Colonic mucosa (tissue), 4 donors: ENCODE measurements at regions not wholly inside any gene's neighbourhood (a gene's known extent, or its start where the extent isn't known, plus 50 kb on each side); places are given as distances from the start of the nearest gene placed in this dataset.

Source experiments
- DNase-seq: peaks from one replicate; pipeline ENCODE4 v3.0.0-alpha.2; 2020
- H3K27ac ChIP-seq: fragments of 200-600 bp; one replicate; pipeline ENCODE4 v1.8.0; 2021
- H3K27me3 ChIP-seq: fragments of 200-600 bp; one replicate; pipeline ENCODE4 v1.8.0; 2021
- H3K36me3 ChIP-seq: fragments of 200-600 bp; one replicate; pipeline ENCODE4 v1.8.0; 2021
- H3K4me1 ChIP-seq: fragments of 200-600 bp; one replicate; pipeline ENCODE4 v1.8.0; 2021; ENCODE audit warnings: mild to moderate bottlenecking
- H3K4me3 ChIP-seq: fragments of 200-600 bp; one replicate; pipeline ENCODE4 v1.8.0; 2021
- H3K9ac ChIP-seq, 2 donors: one replicate each; pipeline ENCODE4 v1.7.0; 2013; ENCODE audit warnings: control low read depth in 2 of 2, low read depth in 2 of 2, low read length in 2 of 2
- H3K9me3 ChIP-seq: fragments of 200-600 bp; one replicate; pipeline ENCODE4 v1.8.0; 2021
- intact Hi-C: fragments of 100-400 bp; cut with DNase I; formaldehyde crosslinking; loops from one replicate; pipeline ENCODE4 v1.14.1; 2022
- TF ChIP-seq, protein P1 (sequence below): fragments of 200-600 bp; IDR thresholded peaks from one replicate; pipeline ENCODE4 v1.8.0; 2022; ENCODE audit warnings: antibody characterized with exemption, mild to moderate bottlenecking
- donor health status: healthy.
- donor health status: DM: no; HTN: no; CAD: no.
- donor health status: DM: no; HTN: no; CAD: no.

DNA sequence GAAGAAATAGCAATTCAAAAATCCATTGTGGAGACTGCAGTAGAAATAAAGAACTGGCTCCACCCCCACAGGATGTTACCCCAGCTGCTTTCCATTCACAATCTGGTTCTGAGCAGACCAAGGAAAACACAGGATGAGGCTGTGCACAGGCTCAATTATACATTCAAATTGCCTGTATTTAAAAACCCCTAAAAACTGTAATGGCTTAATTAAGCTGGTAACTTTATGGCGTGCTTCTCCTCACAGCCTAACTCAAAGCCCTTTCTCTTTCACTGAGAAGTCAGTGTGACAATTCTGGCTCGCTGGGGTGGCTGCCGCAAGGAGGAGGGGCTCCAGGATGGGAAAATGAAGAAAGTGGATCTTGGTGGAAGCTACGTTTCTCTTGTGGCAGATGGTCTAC is 1191.1 kb downstream of the SORCS1 start:
- no peak overlapping the region for H3K9ac ChIP-seq
- no peaks in the 10 kb centered on the region for H3K4me1 ChIP-seq
- intact Hi-C loops = no loop called here
- H3K9me3 ChIP-seq = no peaks in the 10 kb centered on the region
- no peak overlapping the region for H3K27ac ChIP-seq
- TF ChIP-seq, protein P1, sequence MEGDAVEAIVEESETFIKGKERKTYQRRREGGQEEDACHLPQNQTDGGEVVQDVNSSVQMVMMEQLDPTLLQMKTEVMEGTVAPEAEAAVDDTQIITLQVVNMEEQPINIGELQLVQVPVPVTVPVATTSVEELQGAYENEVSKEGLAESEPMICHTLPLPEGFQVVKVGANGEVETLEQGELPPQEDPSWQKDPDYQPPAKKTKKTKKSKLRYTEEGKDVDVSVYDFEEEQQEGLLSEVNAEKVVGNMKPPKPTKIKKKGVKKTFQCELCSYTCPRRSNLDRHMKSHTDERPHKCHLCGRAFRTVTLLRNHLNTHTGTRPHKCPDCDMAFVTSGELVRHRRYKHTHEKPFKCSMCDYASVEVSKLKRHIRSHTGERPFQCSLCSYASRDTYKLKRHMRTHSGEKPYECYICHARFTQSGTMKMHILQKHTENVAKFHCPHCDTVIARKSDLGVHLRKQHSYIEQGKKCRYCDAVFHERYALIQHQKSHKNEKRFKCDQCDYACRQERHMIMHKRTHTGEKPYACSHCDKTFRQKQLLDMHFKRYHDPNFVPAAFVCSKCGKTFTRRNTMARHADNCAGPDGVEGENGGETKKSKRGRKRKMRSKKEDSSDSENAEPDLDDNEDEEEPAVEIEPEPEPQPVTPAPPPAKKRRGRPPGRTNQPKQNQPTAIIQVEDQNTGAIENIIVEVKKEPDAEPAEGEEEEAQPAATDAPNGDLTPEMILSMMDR = no peak
- H3K36me3 ChIP-seq = no peaks in the 10 kb centered on the region
- DNase-seq = no peak
- no peaks in the 10 kb centered on the region for H3K27me3 ChIP-seq
- no peak overlapping the region for H3K4me3 ChIP-seq

DNA sequence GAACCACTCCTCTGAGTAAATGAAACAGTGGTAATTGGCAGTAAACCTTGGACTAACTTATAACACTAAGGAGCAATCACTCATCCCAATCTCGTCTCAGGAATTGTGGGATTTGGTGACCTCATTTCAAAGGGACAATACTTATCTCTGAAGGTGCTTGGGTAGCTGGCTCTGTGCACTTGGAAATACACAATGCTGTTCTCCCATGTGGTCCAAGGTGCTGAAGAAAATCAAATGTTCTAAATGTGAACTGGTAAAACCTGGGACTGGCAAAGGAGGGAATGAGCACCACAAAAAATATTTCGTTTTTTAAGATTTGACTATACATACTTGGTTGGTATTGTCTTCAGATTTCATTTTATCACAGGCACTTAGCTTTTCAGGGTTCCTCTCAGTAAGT is 1193.0 kb downstream of the SORCS1 start:
- intact Hi-C loops = no loop called here
- Histone ChIP-seq H3K27ac (no peak overlapping the region), H3K9ac (no peak overlapping the region), H3K4me1 (no peaks in the 10 kb centered on the region), H3K36me3 (no peaks in the 10 kb centered on the region), H3K27me3 (no peaks in the 10 kb centered on the region), H3K9me3 (no peaks in the 10 kb centered on the region), H3K4me3 (no peak overlapping the region)
- TF ChIP-seq, protein P1 = no peak
- no peak for DNase-seq

DNA sequence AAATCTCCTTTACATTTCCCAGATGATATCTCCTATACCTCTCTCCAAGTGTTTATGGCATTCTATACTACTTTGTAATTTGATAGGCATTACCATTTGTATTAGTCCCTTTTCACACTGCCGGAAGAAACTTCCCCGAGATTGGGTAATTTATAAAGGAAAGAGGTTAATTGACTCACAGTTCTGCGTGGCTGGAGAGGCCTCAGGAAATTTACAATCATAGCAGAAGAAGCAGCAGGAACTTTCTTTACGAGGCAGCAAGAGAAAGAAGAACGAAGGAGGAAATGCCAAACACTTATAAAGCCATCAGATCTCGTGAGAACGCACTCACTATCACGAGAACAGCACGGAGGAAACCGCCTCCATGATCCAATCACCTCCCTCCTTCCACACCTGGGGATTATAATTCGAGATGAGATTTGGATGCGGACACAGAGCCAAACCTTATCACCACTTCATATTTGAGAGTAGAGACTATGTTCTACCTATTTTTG is 1194.6 kb downstream of the SORCS1 start:
- TF ChIP-seq, protein P1 = no peak
- DNase-seq = no peak
- H3K9ac ChIP-seq = no peak overlapping the region
- H3K36me3 ChIP-seq = no peaks in the 10 kb centered on the region
- intact Hi-C loops = no loop called here
- no peak overlapping the region for H3K4me3 ChIP-seq
- no peaks in the 10 kb centered on the region for H3K4me1 ChIP-seq
- H3K9me3 ChIP-seq = no peaks in the 10 kb centered on the region
- no peaks in the 10 kb centered on the region for H3K27me3 ChIP-seq
- H3K27ac ChIP-seq = no peak overlapping the region

DNA sequence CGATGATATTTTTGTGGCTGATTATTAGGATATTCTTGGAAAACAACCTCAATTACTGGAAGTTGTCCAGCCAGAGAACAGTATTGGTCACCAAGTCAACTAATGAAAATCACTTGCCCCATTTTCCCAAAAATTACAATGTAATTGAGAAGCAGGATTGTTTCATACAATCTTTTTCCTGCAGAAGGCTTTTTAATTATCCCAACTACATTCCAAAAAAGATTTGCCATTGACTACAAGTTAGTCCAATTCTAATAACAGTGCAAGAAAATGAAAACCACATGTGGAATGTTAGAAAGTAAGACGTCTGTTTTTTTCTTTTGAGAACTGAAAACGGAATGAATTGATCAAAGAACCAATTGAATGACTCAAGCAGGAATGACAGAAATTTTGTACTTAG is 1195.8 kb downstream of the SORCS1 start:
- intact Hi-C loops = no loop called here
- H3K4me1 ChIP-seq = no peaks in the 10 kb centered on the region
- no peak overlapping the region for H3K27ac ChIP-seq
- H3K36me3 ChIP-seq = no peaks in the 10 kb centered on the region
- TF ChIP-seq, protein P1 = no peak
- no peaks in the 10 kb centered on the region for H3K9me3 ChIP-seq
- H3K9ac ChIP-seq = no peak overlapping the region
- H3K27me3 ChIP-seq = no peaks in the 10 kb centered on the region
- H3K4me3 ChIP-seq = no peak overlapping the region
- no peak for DNase-seq

DNA sequence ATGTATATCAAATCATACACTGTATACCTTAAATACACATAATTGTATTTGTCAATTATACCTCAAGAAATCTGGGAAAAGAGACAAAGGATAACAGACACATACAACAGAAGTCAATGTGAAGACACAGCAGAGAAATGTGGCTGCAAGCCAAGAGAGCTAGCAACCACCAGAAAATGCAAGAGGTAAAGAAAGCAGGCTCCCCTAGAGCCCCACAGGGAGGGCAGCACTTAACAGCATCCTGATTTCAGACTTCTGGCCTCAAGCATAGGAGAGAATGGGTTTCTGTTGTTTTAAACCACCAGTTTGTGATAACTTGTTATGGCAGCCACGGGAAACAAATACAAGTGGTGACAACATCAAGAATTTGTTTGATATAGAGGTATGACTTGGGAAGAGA is 1197.2 kb downstream of the SORCS1 start:
- Histone ChIP-seq H3K27ac (no peak overlapping the region), H3K36me3 (no peaks in the 10 kb centered on the region), H3K9me3 (no peaks in the 10 kb centered on the region), H3K4me1 (no peaks in the 10 kb centered on the region), H3K4me3 (no peak overlapping the region), H3K9ac (no peak overlapping the region), H3K27me3 (no peaks in the 10 kb centered on the region)
- DNase-seq = no peak
- TF ChIP-seq, protein P1 = no peak
- intact Hi-C loops = no loop called here

DNA sequence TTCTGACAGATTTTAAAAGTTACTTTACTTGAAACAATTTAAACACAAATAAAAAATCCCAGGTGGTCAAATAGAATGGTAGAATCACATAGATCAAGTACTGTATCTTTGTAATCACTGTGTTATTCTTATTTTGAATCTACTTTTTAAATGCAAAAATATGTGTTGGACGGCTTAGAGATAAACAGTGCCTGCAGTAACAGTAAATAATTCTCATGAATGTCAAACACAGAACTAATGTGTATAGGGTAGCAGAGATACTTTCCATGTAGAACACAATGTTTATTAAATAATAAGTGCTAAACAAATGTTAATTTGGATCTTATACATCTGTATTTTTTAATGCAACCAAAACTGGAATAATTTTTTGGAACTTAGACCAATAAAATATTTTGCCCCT is 1199.4 kb downstream of the SORCS1 start:
- DNase-seq = no peak
- intact Hi-C loops = no loop called here
- H3K9ac ChIP-seq = no peak overlapping the region
- TF ChIP-seq, protein P1 = no peak
- no peaks in the 10 kb centered on the region for H3K9me3 ChIP-seq
- H3K36me3 ChIP-seq = no peaks in the 10 kb centered on the region
- H3K27me3 ChIP-seq = no peaks in the 10 kb centered on the region
- no peak overlapping the region for H3K27ac ChIP-seq
- H3K4me1 ChIP-seq = no peaks in the 10 kb centered on the region
- no peak overlapping the region for H3K4me3 ChIP-seq
